Activated T-helper 1 cell treated with anti-CD3 and anti-CD28 coated beads, Interleukin-12 subunit alpha, Interleukin-12 subunit beta, Interleukin-2, Interleukin-4 antibody, amounts not matched to agents 30 ng/mL and 10 ng/mL and 1 ng/mL, durations not matched to agents 14 hours and 24 hours and 36 hours (primary cell): ENCODE measurements at regions not wholly inside any gene's neighbourhood (a gene's known extent, or its start where the extent isn't known, plus 50 kb on each side); places are given as distances from the start of the nearest gene placed in this dataset.
"Not testable (repeated sequence)": the region's sequence is repeated elsewhere in the genome, so short reads cannot be mapped to it uniquely, and the experiment has no call there.

Experiments
- DNase-seq: peaks from one replicate; pipeline ENCODE4 v3.0.0; 2021; ENCODE audit warnings: low spot score
- H3K27ac Mint-ChIP-seq: one replicate; pipeline ENCODE4 v1.8.0; 2021; ENCODE audit warnings: mild to moderate bottlenecking, mixed read lengths
- H3K27me3 Mint-ChIP-seq: one replicate; pipeline ENCODE4 v1.8.0; 2022; ENCODE audit warnings: mild to moderate bottlenecking, moderate library complexity, mixed read lengths; ENCODE audit not compliant: insufficient read depth
- H3K36me3 Mint-ChIP-seq: one replicate; pipeline ENCODE4 v1.8.0; 2021; ENCODE audit warnings: low read depth, mixed read lengths
- H3K4me1 Mint-ChIP-seq: one replicate; pipeline ENCODE4 v1.8.0; 2021; ENCODE audit warnings: low read depth, mixed read lengths
- H3K4me3 Mint-ChIP-seq: one replicate; pipeline ENCODE4 v1.8.0; 2021; ENCODE audit warnings: mild to moderate bottlenecking, moderate library complexity, mixed read lengths
- H3K9me3 Mint-ChIP-seq: one replicate; pipeline ENCODE4 v1.8.0; 2021; ENCODE audit warnings: mixed read lengths
- intact Hi-C: fragments of 100-400 bp; cut with micrococcal nuclease; formaldehyde crosslinking; loops from one replicate; pipeline ENCODE4 v1.15.1; 2024

DNA sequence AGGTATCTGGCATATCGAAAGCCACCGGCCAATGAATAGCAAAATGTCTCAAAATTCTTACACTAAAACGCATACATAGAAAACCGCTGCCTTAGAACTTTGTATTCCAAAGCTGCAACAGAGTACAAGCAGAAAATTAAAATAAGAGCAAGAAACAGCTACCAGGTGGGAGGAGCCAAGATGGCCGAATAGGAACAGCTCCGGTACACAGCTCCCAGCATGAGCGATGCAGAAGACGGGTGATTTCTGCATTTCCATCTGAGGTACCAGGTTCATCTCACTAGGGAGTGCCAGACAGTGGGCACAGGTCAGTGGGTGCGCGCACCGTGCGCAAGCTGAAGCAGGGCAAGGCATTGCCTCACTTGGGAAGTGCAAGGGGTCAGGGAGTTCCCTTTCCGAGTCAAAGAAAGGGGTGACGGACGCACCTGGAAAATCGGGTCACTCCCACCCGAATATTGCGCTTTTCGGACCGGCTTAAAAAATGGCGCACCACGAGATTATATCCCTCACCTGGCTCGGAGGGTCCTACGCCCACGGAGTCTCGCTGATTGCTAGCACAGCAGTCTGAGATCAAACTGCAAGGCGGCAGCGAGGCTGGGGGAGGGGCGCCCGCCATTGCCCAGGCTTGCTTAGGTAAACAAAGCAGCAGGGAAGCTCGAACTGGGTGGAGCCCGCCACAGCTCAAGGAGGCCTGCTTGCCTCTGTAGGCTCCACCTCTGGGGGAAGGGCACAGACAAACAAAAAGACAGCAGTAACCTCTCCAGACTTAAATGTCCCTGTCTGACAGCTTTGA is 367.2 kb upstream of the ATP11B start:
- DNase-seq, H3K27ac Mint-ChIP-seq, H3K9me3 Mint-ChIP-seq, H3K27me3 Mint-ChIP-seq, H3K4me3 Mint-ChIP-seq, H3K36me3 Mint-ChIP-seq, H3K4me1 Mint-ChIP-seq, intact Hi-C loops: not testable (repeated sequence)

DNA sequence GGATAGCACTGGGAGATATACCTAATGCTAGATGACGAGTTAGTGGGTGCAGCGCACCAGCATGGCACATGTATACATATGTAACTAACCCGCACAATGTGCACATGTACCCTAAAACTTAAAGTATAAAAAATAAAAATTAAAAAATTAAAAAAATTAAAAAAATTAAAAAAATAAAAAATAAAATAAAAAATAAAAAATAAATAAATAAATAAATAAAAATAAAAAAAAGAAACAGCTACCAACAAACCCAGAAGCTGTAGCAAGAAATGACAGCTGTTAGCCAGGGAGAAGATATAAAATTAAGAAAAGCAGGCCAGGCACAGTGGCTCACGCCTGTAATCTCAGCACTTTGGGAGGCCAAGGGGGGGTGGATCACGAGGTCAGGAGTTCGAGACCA is 361.3 kb upstream of the ATP11B start:
- H3K4me3 Mint-ChIP-seq, H3K36me3 Mint-ChIP-seq, H3K4me1 Mint-ChIP-seq, H3K9me3 Mint-ChIP-seq, intact Hi-C loops, DNase-seq, H3K27me3 Mint-ChIP-seq, H3K27ac Mint-ChIP-seq: not testable (repeated sequence)

DNA sequence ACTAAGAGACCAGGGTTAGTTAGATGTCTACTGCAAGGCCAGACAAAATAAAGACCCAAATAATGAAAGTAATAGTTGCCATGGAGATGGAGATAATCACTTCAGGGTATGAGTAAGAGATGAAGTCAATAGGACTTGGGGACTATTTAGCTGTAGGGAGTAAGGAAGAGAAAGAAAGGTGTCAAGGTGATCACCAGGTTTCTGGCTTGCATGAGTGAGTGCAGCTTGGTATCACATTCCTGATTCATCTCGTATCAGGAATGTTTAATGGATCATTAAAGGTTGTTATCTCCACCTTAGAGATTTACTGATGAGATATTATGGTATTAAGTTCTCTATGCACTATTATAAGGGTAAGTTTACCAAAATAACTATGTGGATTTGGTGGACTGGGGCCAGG is 357.4 kb upstream of the ATP11B start:
- no peak overlapping the region for H3K4me3 Mint-ChIP-seq
- intact Hi-C loops, result no loop called here
- H3K27ac Mint-ChIP-seq, result no peak overlapping the region
- H3K27me3 Mint-ChIP-seq, result peaks cover 2% of the 10 kb centered on the region
- no peaks in the 10 kb centered on the region for H3K36me3 Mint-ChIP-seq
- no peaks in the 10 kb centered on the region for H3K4me1 Mint-ChIP-seq
- no peak for DNase-seq
- H3K9me3 Mint-ChIP-seq, result no peaks in the 10 kb centered on the region

DNA sequence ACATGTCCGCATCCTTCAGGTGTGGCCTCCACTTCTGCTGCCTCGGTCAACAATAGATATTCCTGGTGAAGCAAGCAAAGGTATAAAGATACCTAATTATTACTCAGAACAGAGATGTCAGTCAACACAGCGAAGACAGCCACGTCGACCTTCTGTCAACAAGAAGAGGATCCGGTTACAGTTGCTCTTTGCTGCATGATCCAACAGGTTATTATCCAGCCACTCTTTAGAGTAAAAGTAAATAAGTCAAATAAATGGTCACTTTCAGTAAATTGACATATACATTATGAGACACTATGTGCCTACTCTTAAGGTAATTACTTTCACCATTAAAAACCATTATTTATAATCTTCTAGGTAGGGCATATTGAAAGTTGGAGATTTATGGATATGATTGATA is 356.8 kb upstream of the ATP11B start:
- Mint-ChIP-seq H3K9me3 (no peaks in the 10 kb centered on the region), H3K36me3 (no peaks in the 10 kb centered on the region), H3K4me3 (no peak overlapping the region), H3K4me1 (no peaks in the 10 kb centered on the region), H3K27me3 (peaks cover 2% of the 10 kb centered on the region), H3K27ac (no peak overlapping the region)
- intact Hi-C loops, result no loop called here
- DNase-seq, result no peak

DNA sequence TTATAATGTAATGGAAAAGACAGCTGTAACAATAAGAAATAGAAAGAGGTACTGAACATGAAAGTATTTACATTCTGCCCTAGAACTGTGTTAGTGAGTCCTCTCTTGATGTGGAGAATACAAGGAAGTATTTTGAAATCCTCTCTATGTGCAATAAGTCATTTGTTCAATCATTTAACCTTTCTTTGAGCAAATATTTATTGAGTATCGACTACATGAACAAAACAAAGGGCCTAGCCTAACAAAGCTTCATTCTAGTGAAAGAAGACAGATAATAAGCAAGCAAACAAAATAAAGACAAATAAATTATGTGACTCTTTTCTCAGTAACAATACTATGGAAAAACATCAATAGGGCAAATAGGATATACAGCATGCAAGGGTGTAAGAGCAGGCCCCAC is 354.9 kb upstream of the ATP11B start:
- H3K36me3 Mint-ChIP-seq, result no peaks in the 10 kb centered on the region
- H3K9me3 Mint-ChIP-seq, result no peaks in the 10 kb centered on the region
- no peak overlapping the region for H3K4me3 Mint-ChIP-seq
- H3K27ac Mint-ChIP-seq, result no peak overlapping the region
- no peak for DNase-seq
- H3K27me3 Mint-ChIP-seq, result peaks cover 2% of the 10 kb centered on the region
- intact Hi-C loops, result no loop called here
- no peaks in the 10 kb centered on the region for H3K4me1 Mint-ChIP-seq

DNA sequence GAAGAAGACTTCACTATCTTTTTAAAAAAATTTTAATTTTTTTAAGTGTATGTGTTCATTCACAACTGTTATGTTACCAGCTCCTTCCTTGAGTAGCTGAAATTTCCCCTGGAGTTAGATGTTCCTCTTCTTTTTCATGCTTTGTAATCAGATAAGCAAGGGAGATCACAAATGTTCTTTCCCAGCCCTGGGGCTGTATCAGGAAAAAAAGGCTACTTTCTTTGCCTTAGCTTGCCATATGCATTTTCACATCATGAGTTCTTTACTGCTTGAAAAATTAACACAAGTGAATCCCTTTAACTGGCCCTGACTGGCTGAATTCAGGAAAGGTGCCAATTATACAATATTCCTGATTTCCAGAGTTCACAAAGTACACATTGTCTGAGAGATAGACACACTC is 353.2 kb upstream of the ATP11B start:
- no peaks in the 10 kb centered on the region for H3K4me1 Mint-ChIP-seq
- no peak overlapping the region for H3K4me3 Mint-ChIP-seq
- no peaks in the 10 kb centered on the region for H3K27me3 Mint-ChIP-seq
- no peaks in the 10 kb centered on the region for H3K36me3 Mint-ChIP-seq
- H3K27ac Mint-ChIP-seq, result no peak overlapping the region
- DNase-seq, result no peak
- intact Hi-C loops, result no loop called here
- H3K9me3 Mint-ChIP-seq, result no peaks in the 10 kb centered on the region

DNA sequence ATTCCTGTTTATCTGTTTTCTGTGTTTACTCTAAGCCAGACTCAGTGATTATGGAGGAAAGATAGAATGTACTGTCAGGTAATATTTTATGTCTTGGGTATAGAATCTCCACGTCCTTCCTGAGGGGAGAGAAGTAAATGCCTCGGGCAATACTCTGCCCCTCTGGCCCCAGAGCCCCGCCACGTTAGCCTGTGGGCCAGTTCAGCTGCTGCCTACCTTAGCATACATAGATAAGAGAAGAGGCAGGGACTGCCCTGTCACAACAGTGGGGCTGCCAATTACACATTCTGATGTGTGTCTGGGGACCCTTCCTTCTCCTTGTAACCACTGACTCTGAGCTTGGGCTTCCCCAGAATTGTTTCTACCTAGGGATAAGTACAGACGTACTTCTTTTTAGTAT is 347.7 kb upstream of the ATP11B start:
- DNase-seq, result no peak
- H3K36me3 Mint-ChIP-seq, result no peaks in the 10 kb centered on the region
- H3K27me3 Mint-ChIP-seq, result no peaks in the 10 kb centered on the region
- H3K9me3 Mint-ChIP-seq, result no peaks in the 10 kb centered on the region
- H3K27ac Mint-ChIP-seq, result no peak overlapping the region
- no peak overlapping the region for H3K4me3 Mint-ChIP-seq
- intact Hi-C loops, result no loop called here
- H3K4me1 Mint-ChIP-seq, result no peaks in the 10 kb centered on the region

DNA sequence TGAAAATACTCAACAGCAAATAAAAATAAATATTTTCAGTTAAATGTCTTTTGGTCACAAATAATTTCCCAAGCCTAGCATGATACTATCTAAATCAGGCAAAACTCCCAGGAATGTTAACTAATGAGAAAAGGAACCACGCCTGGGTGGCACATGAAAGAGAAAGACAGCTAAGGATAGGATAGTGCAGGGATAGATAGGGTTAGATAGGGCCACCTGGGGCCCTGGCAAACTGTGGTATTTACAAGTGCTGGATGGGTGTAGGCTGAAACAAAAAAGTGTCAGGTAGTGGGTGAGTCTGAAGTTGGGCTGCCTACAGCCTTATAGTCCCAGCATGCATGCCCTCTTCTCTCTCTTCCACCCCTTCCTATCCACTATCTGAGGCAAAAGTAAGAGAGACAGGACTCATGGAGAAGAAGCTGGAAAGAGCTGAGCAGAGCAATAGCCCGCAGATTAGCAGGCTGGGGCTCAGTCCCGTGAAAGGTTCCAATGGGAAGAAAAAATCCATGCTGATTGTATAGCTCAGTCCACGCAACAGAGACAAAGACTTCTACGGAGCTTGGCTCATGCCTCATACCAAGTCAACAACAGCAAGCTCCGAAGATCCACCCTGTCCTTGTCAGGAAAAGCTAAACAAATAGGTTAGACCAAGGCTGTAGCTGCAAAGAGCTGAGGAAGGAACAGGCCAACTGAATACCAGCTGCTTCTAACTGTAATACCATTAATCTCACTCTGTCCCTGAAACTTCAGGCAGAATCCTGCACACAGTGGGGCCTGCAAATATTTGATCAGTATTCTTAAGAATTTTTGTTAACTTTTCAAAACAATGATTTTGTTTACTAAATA is 342.1 kb upstream of the ATP11B start:
- Mint-ChIP-seq H3K27me3 (no peaks in the 10 kb centered on the region), H3K4me3 (no peak overlapping the region), H3K9me3 (no peaks in the 10 kb centered on the region), H3K4me1 (no peaks in the 10 kb centered on the region), H3K27ac (no peak overlapping the region), H3K36me3 (no peaks in the 10 kb centered on the region)
- intact Hi-C loops, result no loop called here
- no peak for DNase-seq

DNA sequence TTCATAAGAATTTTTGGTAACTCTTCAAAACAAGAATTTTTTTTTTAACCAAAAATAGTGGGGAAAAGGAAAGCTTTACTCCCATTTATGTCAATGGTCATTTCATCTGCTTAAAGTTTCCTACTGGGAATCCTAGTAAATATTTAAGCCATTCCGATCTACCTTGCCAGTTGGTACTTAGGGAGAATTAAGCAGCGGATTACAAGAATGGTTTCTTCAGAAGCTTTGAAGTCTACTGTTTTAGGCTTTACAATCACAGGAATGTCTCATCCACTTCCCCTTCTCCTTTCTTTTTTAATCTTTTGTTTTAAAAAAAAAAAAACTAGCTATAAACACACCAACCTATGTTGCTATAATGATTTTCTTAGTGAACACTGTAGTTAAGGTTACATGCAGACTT is 341.4 kb upstream of the ATP11B start:
- Mint-ChIP-seq H3K27ac (no peak overlapping the region), H3K4me1 (no peaks in the 10 kb centered on the region), H3K9me3 (no peaks in the 10 kb centered on the region), H3K4me3 (no peak overlapping the region), H3K27me3 (no peaks in the 10 kb centered on the region), H3K36me3 (no peaks in the 10 kb centered on the region)
- intact Hi-C loops, result no loop called here
- no peak for DNase-seq

DNA sequence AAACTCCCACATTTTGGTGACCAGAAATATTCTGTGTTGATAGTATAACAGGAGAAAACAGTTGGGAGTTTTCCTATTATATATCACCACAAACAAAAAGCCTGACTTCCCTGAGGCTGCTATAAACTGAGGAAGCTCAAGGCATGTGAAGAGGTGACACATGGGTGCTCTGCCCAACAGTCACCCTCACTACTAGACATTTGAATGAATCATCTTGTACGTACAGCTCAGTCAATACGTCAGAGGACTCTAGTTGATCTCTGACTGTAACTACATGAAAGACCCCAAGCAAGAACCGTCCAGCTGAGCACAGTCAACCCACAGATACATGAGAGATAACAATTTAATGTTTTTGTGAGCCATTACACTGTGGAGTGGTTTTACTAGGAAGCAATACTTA is 338.3 kb upstream of the ATP11B start:
- H3K9me3 Mint-ChIP-seq, result no peaks in the 10 kb centered on the region
- intact Hi-C loops, result no loop called here
- no peaks in the 10 kb centered on the region for H3K4me1 Mint-ChIP-seq
- no peaks in the 10 kb centered on the region for H3K27me3 Mint-ChIP-seq
- H3K27ac Mint-ChIP-seq, result no peak overlapping the region
- DNase-seq, result no peak
- H3K36me3 Mint-ChIP-seq, result no peaks in the 10 kb centered on the region
- H3K4me3 Mint-ChIP-seq, result no peak overlapping the region

DNA sequence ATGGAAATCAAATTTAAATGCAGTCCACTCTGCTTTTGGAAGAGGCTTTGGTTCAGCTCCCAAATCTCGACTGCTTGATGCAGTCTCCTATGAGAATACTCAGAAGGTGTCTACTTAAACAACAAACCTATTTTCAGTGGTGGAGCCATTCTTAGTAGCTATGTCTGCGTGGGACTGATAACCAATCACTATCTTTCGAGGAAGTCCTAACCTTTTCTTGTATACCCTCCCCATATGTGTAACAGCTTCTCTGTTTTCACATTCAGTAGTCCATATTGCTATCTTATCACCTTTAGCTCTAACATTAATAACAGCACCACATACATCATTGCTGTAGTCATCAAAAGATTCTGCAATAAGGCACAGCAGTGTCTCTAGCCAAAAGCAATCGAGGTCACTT is 333.0 kb upstream of the ATP11B start:
- intact Hi-C loops, result no loop called here
- H3K36me3 Mint-ChIP-seq, result no peaks in the 10 kb centered on the region
- no peaks in the 10 kb centered on the region for H3K4me1 Mint-ChIP-seq
- H3K27me3 Mint-ChIP-seq, result no peaks in the 10 kb centered on the region
- H3K4me3 Mint-ChIP-seq, result no peak overlapping the region
- H3K27ac Mint-ChIP-seq, result no peak overlapping the region
- no peaks in the 10 kb centered on the region for H3K9me3 Mint-ChIP-seq
- no peak for DNase-seq

DNA sequence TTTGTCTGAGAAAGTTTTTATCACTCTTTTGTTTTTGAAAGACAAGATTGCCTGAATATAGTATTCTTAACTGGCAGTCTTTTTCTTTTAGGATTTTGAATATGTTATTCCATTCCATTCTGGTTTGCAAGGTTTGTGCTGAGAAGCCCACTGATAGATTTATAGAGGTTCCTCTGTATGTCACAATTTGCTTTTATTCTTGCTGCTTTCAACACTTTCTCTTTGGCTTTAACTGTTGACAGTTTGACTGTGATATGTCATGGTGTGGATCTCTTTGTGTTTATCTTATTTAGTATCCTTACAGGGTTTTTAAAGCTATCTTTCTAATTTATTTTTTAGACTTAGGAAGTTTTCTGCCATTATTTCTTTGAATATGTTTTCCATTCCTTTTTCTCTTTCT is 331.2 kb upstream of the ATP11B start:
- intact Hi-C loops, result no loop called here
- Mint-ChIP-seq H3K36me3 (no peaks in the 10 kb centered on the region), H3K9me3 (no peaks in the 10 kb centered on the region), H3K27me3 (peaks cover 2% of the 10 kb centered on the region), H3K27ac (no peak overlapping the region), H3K4me1 (no peaks in the 10 kb centered on the region), H3K4me3 (no peak overlapping the region)
- no peak for DNase-seq

DNA sequence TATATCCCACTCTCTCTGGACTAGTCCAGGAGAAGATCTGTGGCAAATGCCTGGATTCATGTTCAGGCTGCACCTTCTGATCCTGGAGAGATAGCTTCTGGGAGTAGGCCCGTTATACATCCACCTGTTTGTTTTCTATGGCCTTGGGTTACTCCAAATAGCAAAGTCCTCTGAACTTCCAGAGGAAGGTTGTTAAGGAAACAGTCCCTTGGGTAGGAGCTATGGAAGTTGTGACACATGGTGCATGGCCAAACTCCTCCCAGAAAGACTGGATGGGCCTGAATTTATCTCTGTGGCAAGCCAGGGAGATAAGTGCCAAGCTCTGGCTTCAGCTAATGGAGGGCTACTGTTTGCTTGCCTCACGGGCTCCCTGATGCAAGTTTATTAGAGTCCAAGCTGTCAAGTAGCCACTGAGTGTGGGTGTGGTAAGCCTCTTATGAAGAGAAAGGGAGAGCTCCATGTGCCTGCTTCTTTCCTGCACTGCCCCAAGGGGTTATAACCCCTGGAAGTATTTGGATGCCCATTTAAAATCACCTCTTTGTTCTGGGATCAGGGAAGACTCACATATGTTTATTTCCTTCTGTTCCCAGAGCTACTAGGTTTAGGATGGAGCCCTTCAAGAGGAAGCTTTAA is 328.7 kb upstream of the ATP11B start:
- Mint-ChIP-seq H3K27me3 (peaks cover 2% of the 10 kb centered on the region), H3K4me3 (no peak overlapping the region), H3K36me3 (no peaks in the 10 kb centered on the region), H3K27ac (no peak overlapping the region), H3K9me3 (no peaks in the 10 kb centered on the region), H3K4me1 (no peaks in the 10 kb centered on the region)
- DNase-seq, result no peak
- intact Hi-C loops, result no loop called here
